Cardiac fibroblast (primary cell): ENCODE measurements at regions not wholly inside any gene's neighbourhood (a gene's known extent, or its start where the extent isn't known, plus 50 kb on each side); places are given as distances from the start of the nearest gene placed in this dataset.

ENCODE experiments used
- DNase-seq, 2 donors: peaks; one replicate each; pipeline versions ENCODE4 v3.0.0 to v3.0.0-alpha.2; 2010; ENCODE audit warnings: low read depth in 2 of 2
- H3K4me3 ChIP-seq, 2 donors: replicated peaks in 1 of 2; 1 replicate in 1 of 2; 2 replicates in 1 of 2; pipeline ENCODE4 v1.5.1; 2011; ENCODE audit warnings: low read depth in 2 of 2, low read length in 2 of 2, mild to moderate bottlenecking in 2 of 2, moderate library complexity in 1 of 2
- CTCF ChIP-seq: IDR thresholded peaks from one replicate; pipeline ENCODE4 v1.5.1; 2011; ENCODE audit warnings: low read depth, mild to moderate bottlenecking, low read length, inconsistent platforms

- no peak overlapping the region for H3K4me3 ChIP-seq
- TF ChIP-seq CTCF, result no peak
- no peak for DNase-seq
Observed at GRCh38 chr10:4347397-4347796, 478.6 kb upstream of the AKR1E2 start.

- TF ChIP-seq CTCF, result no peak
- peak; percentile 31 for DNase-seq
- H3K4me3 ChIP-seq, result no peak overlapping the region
Observed at GRCh38 chr10:4345877-4346646, 479.9 kb upstream of the AKR1E2 start.

GRCh38 chr10:4344492-4344994, 481.5 kb upstream of the AKR1E2 start:
- no peak overlapping the region for H3K4me3 ChIP-seq
- DNase-seq, result peak; percentile 99 to 100
- peak; percentile 28 for TF ChIP-seq CTCF

- H3K4me3 ChIP-seq, result no peak overlapping the region
- peak in 1 of 2 donors; percentile 6 for DNase-seq
- no peak for TF ChIP-seq CTCF
Observed at GRCh38 chr10:4343873-4344272, 482.1 kb upstream of the AKR1E2 start.

- TF ChIP-seq CTCF, result no peak
- H3K4me3 ChIP-seq, result no peak overlapping the region
- no peak for DNase-seq
Observed at GRCh38 chr10:4343091-4343490, 482.9 kb upstream of the AKR1E2 start.

- TF ChIP-seq CTCF, result no peak
- H3K4me3 ChIP-seq, result no peak overlapping the region
- DNase-seq, result no peak
Observed at GRCh38 chr10:4338768-4339167, 487.2 kb upstream of the AKR1E2 start.
